ENCODE measurements at regions not wholly inside any gene's neighbourhood (a gene's known extent, or its start where the extent isn't known, plus 50 kb on each side); places are given as distances from the start of the nearest gene placed in this dataset.

DNA sequence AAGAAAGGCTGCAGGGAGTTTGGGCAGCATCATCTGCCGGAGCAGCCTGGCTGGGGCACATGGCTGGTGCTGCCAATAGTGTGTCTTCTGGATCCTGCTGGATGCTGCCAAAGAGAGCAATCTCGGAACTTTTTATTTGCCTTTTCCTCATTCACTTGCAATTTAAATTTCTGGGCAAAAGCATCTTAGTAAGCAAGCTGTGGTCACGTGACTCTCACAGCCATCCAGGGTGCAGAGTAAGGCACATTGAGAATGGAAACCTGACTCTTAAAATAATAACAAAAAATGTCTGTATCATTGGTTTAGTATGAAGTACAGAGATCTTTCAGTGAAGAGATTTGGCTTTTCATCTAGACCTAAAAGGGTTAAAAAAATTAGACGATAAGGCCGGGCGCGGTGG, 910.3 kb downstream of the STIM2 start:
- TF ChIP-seq, protein P1, sequence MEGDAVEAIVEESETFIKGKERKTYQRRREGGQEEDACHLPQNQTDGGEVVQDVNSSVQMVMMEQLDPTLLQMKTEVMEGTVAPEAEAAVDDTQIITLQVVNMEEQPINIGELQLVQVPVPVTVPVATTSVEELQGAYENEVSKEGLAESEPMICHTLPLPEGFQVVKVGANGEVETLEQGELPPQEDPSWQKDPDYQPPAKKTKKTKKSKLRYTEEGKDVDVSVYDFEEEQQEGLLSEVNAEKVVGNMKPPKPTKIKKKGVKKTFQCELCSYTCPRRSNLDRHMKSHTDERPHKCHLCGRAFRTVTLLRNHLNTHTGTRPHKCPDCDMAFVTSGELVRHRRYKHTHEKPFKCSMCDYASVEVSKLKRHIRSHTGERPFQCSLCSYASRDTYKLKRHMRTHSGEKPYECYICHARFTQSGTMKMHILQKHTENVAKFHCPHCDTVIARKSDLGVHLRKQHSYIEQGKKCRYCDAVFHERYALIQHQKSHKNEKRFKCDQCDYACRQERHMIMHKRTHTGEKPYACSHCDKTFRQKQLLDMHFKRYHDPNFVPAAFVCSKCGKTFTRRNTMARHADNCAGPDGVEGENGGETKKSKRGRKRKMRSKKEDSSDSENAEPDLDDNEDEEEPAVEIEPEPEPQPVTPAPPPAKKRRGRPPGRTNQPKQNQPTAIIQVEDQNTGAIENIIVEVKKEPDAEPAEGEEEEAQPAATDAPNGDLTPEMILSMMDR (IDR thresholded peaks at IDR 0.05): no peak
- TF ChIP-seq POLR2A (IDR thresholded peaks at IDR 0.05): no peak

Measured in body of pancreas (tissue), 4 donors.